ENCODE measurements at regions not wholly inside any gene's neighbourhood (a gene's known extent, or its start where the extent isn't known, plus 50 kb on each side); places are given as distances from the start of the nearest gene placed in this dataset.
A peak's percentile ranks its signal among the peaks of the same experiment; 100 is the strongest.

DNA sequence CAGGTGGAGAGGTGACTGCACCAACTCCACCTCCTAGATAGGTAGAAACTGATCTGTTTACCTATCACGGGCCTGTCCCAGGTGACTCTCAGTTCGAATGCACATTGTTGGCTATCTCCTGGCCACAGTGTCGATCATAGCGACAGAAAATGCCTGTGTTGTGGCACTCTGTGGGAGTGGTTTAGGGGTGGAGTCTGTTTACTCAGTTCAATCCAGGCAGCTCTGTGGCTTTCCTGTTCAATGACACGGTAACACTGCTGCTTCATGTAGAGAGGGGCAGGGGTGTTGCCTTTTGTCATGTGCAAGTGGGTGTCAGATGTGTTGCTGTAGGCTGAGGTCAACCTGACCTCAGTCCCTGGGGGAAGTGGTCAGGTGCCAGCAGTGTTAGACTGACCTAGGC lies 1602.4 kb downstream of the TECRL start:
- ATAC-seq (peak; percentile 92), DNase-seq (peak in 1 of 3 donors; percentile 55)
- Histone ChIP-seq H3K36me3 (ENCODE audit: low read depth) (no peaks in the 10 kb centered on the region), H3K4me1 (ENCODE audit: low read depth) (no peaks in the 10 kb centered on the region), H3K4me3 (no peak overlapping the region), H3K9me3 (no peaks in the 10 kb centered on the region)
- intact Hi-C loops (cut with DNase I, micrococcal nuclease): no loop called here
- TF ChIP-seq, protein P1, sequence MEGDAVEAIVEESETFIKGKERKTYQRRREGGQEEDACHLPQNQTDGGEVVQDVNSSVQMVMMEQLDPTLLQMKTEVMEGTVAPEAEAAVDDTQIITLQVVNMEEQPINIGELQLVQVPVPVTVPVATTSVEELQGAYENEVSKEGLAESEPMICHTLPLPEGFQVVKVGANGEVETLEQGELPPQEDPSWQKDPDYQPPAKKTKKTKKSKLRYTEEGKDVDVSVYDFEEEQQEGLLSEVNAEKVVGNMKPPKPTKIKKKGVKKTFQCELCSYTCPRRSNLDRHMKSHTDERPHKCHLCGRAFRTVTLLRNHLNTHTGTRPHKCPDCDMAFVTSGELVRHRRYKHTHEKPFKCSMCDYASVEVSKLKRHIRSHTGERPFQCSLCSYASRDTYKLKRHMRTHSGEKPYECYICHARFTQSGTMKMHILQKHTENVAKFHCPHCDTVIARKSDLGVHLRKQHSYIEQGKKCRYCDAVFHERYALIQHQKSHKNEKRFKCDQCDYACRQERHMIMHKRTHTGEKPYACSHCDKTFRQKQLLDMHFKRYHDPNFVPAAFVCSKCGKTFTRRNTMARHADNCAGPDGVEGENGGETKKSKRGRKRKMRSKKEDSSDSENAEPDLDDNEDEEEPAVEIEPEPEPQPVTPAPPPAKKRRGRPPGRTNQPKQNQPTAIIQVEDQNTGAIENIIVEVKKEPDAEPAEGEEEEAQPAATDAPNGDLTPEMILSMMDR (IDR thresholded peaks at IDR 0.05): no peak

DNA sequence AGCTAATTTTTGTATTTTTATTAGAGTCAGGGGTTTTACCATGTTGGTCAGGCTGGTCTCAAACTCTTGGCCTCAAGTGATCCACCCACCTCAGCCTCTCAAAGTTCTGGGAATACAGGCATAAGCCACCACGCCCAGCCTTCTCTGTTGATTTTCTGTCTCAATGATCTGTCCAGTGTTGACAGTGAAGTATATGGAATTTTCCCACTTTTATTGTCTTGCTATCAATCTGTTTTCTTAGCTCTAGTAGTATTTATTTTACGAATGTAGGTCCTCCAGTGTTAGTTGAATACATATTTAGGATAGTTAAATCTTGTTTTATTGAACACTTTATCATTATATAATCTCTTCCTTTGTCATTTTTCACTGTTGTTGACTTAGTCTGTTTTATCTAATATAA lies 1603.9 kb downstream of the ADGRL3 start:
- Histone ChIP-seq H3K36me3 (ENCODE audit: low read depth) (no peaks in the 10 kb centered on the region), H3K4me3 (no peak overlapping the region), H3K4me1 (ENCODE audit: low read depth) (no peaks in the 10 kb centered on the region), H3K9me3 (no peaks in the 10 kb centered on the region)
- TF ChIP-seq, protein P1 (IDR thresholded peaks at IDR 0.05): no peak
- DNase-seq (peak in 1 of 3 donors; percentile 19), ATAC-seq (no peak)
- intact Hi-C loops (cut with DNase I, micrococcal nuclease): no loop called here

DNA sequence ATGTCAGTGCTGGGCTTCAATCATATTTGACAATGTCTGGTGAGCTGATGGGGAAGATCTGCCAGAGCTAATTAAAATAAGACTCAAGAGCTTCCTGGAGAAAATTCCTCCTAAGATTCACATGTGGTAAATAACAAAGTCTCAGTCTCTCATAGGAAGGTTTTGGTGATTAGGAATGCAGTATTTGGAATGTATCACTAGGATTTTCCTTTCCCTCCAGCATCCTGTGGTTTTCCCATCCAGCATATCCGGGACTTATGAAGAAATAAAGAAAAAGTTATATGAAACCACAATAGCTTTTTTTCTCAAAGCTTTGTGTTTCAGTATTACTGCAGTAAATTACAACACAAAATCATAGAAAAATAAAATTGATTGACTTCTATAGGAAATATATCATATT lies 1597.1 kb downstream of the ADGRL3 start:
- Histone ChIP-seq H3K36me3 (ENCODE audit: low read depth) (no peaks in the 10 kb centered on the region), H3K4me3 (no peak overlapping the region), H3K4me1 (ENCODE audit: low read depth) (no peaks in the 10 kb centered on the region), H3K9me3 (no peaks in the 10 kb centered on the region)
- TF ChIP-seq, protein P1 (IDR thresholded peaks at IDR 0.05): no peak
- ATAC-seq: no peak
- DNase-seq: no peak
- intact Hi-C loops (cut with DNase I, micrococcal nuclease): no loop called here

DNA sequence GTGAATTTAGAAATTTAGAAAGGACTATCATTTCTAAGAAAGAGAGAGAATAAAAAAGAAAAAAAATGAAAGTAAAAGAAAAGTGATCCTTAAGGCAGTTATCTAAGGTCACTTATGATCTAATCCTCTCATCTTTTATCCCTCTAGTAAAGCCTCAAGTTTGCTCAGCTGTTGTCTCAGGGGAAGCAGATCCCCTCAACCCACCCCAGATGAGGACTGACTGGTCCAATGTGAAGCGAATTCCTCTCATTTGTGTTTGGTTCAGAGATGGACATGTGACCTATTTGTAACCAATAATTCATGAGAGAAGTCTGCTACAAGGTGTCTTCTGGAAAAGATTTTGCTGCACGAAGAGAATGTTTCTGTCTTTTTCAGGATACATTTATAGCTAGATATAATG lies 1591.3 kb downstream of the ADGRL3 start:
- no peak for ATAC-seq
- Histone ChIP-seq H3K9me3 (no peaks in the 10 kb centered on the region), H3K36me3 (ENCODE audit: low read depth) (no peaks in the 10 kb centered on the region), H3K4me1 (ENCODE audit: low read depth) (no peaks in the 10 kb centered on the region), H3K4me3 (no peak overlapping the region)
- intact Hi-C loops (cut with DNase I, micrococcal nuclease): no loop called here
- TF ChIP-seq, protein P1 (IDR thresholded peaks at IDR 0.05): no peak
- DNase-seq: no peak

DNA sequence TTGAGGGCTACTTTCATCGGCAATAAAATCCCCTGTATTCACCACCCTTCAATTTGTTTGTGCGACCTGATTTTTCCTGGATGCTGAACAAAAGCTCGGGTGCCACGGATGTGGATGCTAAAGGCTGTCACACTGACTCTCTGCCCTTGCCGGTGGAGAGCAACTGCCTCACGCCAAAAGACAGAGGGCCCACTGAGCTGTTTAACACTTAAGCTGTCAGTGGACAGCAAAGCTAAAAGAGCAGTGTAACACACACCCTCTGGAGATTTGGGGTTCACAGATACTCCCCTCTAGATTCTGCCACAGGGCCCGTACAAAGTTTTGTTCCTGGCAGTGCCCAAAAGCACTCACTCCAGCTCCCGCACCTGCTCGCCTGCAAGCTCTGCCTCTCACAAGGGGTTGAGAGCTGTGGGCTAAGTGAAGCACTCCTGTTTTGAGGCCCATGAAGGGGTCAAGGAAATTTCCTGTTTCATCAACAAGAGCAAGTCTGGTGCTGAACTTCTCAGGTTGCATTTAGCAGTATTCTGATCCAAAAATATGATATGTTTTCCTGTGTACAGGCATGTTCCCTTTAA lies 1571.9 kb downstream of the ADGRL3 start:
- ATAC-seq: no peak
- DNase-seq: peak in 1 of 3 donors; percentile 15
- intact Hi-C loops (cut with DNase I, micrococcal nuclease): no loop called here
- TF ChIP-seq, protein P1 (IDR thresholded peaks at IDR 0.05): no peak
- H3K4me1 ChIP-seq (ENCODE audit: low read depth): no peaks in the 10 kb centered on the region
- H3K4me3 ChIP-seq: no peak overlapping the region
- H3K9me3 ChIP-seq: no peaks in the 10 kb centered on the region
- no peaks in the 10 kb centered on the region for H3K36me3 ChIP-seq (ENCODE audit: low read depth)

DNA sequence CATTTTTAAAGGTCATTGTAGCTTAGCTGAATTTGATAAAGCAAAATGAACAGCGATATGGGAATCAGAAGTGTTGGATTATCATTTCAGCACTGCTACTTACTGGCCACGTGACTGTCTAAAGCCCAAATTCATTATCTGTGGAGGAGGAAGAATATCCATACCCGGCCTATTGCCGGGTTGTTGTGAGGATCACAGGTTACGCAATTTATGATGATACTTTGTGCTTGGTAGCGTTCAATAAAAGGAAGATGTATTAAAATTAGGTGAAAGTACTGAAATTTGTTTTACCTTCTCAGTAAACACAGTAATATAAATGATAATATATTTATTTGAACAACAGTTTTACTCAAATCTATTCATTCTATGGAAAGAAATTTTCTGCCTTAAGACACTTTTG lies 1540.2 kb downstream of the ADGRL3 start:
- no peak for ATAC-seq
- Histone ChIP-seq H3K36me3 (ENCODE audit: low read depth) (no peaks in the 10 kb centered on the region), H3K9me3 (no peaks in the 10 kb centered on the region), H3K4me3 (no peak overlapping the region), H3K4me1 (ENCODE audit: low read depth) (no peaks in the 10 kb centered on the region)
- TF ChIP-seq, protein P1 (IDR thresholded peaks at IDR 0.05): no peak
- no peak for DNase-seq
- intact Hi-C loops (cut with DNase I, micrococcal nuclease): no loop called here
